H1 (cell line): ENCODE measurements at regions not wholly inside any gene's neighbourhood (a gene's known extent, or its start where the extent isn't known, plus 50 kb on each side); places are given as distances from the start of the nearest gene placed in this dataset.

ENCODE experiments used
- CTCF ChIA-PET: fragments of 300-600 bp; sonication (Branson Sonifier 250); formaldehyde crosslinking; loops from one replicate; lab custom pipeline; 2021; ENCODE audit not compliant: partially characterized antibody; lab: Charles Lee
- POLR2A ChIA-PET: fragments of 300-600 bp; sonication (Branson Sonifier 250); formaldehyde crosslinking; loops from one replicate; lab custom pipeline; 2021; ENCODE audit warnings: inconsistent platforms; ENCODE audit not compliant: partially characterized antibody; lab: Charles Lee
- DNase-seq, 2 experiments: peaks; one replicate each; pipeline versions ENCODE4 v3.0.0 to v3.0.0-alpha.2; 2010 to 2022; ENCODE audit warnings: low spot score in 2 of 2, low read depth in 1 of 2, mixed read lengths in 1 of 2
- FAIRE-seq: peaks from 2 replicates; lab custom pipeline; 2011; peaks lifted over from hg19 to GRCh38; lab: Jason Lieb, UNC
- H2AFZ ChIP-seq: 2 replicates; pipeline ENCODE4 v1.8.1; 2012; ENCODE audit warnings: low read length, inconsistent platforms
- H2AK5ac ChIP-seq: 2 replicates; pipeline ENCODE4 v1.6.1; 2013; ENCODE audit warnings: low read depth, low read length
- H2BK120ac ChIP-seq: replicated peaks from 2 replicates; pipeline ENCODE3; 2013; ENCODE audit warnings: low read depth, low read length, inconsistent platforms
- H2BK12ac ChIP-seq: 2 replicates; pipeline ENCODE4 v1.6.1; 2013; ENCODE audit warnings: low read depth, low read length
- H2BK15ac ChIP-seq: 2 replicates; pipeline ENCODE4 v1.6.1; 2013; ENCODE audit warnings: low read length
- H2BK20ac ChIP-seq: 2 replicates; pipeline ENCODE4 v1.6.1; 2013; ENCODE audit warnings: low read length
- H2BK5ac ChIP-seq: 2 replicates; pipeline ENCODE4 v1.6.1; 2013; ENCODE audit warnings: low read depth, low read length
- H3K14ac ChIP-seq: 2 replicates; pipeline ENCODE4 v1.6.1; 2013; ENCODE audit warnings: inconsistent platforms; ENCODE audit not compliant: insufficient read length
- H3K18ac ChIP-seq: 2 replicates; pipeline ENCODE4 v1.6.1; 2013; ENCODE audit warnings: low read length; ENCODE audit errors: extremely low read depth
- H3K23ac ChIP-seq: 2 replicates; pipeline ENCODE4 v1.6.1; 2013; ENCODE audit warnings: inconsistent platforms; ENCODE audit not compliant: insufficient read length
- H3K23me2 ChIP-seq: 2 replicates; pipeline ENCODE4 v1.6.1; 2013; ENCODE audit warnings: low read depth, low read length
- H3K27ac ChIP-seq: 2 replicates; pipeline ENCODE4 v1.6.1; 2011; ENCODE audit warnings: low read depth, low read length, inconsistent platforms
- H3K27me3 ChIP-seq, 4 experiments: replicated peaks in 1 of 4; 1 replicate in 1 of 4; 2 replicates in 3 of 4; pipeline versions ENCODE4 v1.6.1 to v1.8.1; 2011 to 2013; ENCODE audit warnings: low read length in 3 of 4, mild to moderate bottlenecking in 3 of 4, inconsistent platforms in 2 of 4, mixed read lengths in 2 of 4, moderate library complexity in 1 of 4; ENCODE audit not compliant: control insufficient read depth in 3 of 4, insufficient read depth in 3 of 4; ENCODE audit errors: extremely low read depth in 1 of 4
- H3K36me3 ChIP-seq, 4 experiments: 2 replicates each; pipeline versions ENCODE4 v1.6.1 to v1.8.1; 2011 to 2013; ENCODE audit warnings: mild to moderate bottlenecking in 4 of 4, low read length in 3 of 4, moderate library complexity in 2 of 4, control low read depth in 1 of 4, inconsistent platforms in 1 of 4; ENCODE audit not compliant: insufficient read depth in 4 of 4, control insufficient read depth in 2 of 4
- H3K4ac ChIP-seq: replicated peaks from 2 replicates; pipeline ENCODE3; 2013; ENCODE audit warnings: low read length, low read depth, mixed read lengths, inconsistent platforms; ENCODE audit not compliant: insufficient read length
- H3K4me1 ChIP-seq, 4 experiments: replicated peaks in 1 of 4; 1 replicate in 1 of 4; 2 replicates in 3 of 4; pipeline versions ENCODE4 v1.6.1 to v1.8.1; 2011 to 2013; ENCODE audit warnings: low read length in 3 of 4, inconsistent platforms in 2 of 4, mixed read lengths in 1 of 4; ENCODE audit not compliant: insufficient read depth in 4 of 4, control insufficient read depth in 3 of 4
- H3K4me2 ChIP-seq, 2 experiments: 2 replicates each; pipeline versions ENCODE4 v1.6.1 to v1.8.1; 2011 to 2013; ENCODE audit warnings: low read depth in 2 of 2, low read length in 2 of 2, control low read depth in 1 of 2, inconsistent platforms in 1 of 2, mild to moderate bottlenecking in 1 of 2; ENCODE audit not compliant: insufficient read depth in 1 of 2
- H3K4me3 ChIP-seq, 4 experiments: fragments of 200-600, 300-600 bp in 1 of 4; sonication (generic), shearing (Covaris generic), sonication (Bioruptor Twin) in 1 of 4; 2 replicates each; pipeline versions ENCODE4 v1.5.1 to v1.8.1; 2011 to 2016; ENCODE audit warnings: low read length in 4 of 4, low read depth in 3 of 4, control low read depth in 2 of 4, inconsistent platforms in 2 of 4, mild to moderate bottlenecking in 2 of 4, mixed read lengths in 1 of 4, moderate library complexity in 1 of 4; ENCODE audit not compliant: insufficient read depth in 2 of 4; ENCODE audit errors: extremely low read depth in 1 of 4
- H3K56ac ChIP-seq: replicated peaks from 2 replicates; pipeline ENCODE3; 2013; ENCODE audit warnings: low read depth, mild to moderate bottlenecking, mixed read lengths, low read length, inconsistent platforms; ENCODE audit not compliant: insufficient read length
- H3K79me1 ChIP-seq: 2 replicates; pipeline ENCODE4 v1.6.1; 2013; ENCODE audit warnings: low read depth, low read length, control low read depth
- H3K79me2 ChIP-seq, 2 experiments: 2 replicates each; pipeline versions ENCODE4 v1.6.1 to v1.8.1; 2012 to 2013; ENCODE audit warnings: low read length in 2 of 2, mild to moderate bottlenecking in 2 of 2, inconsistent platforms in 1 of 2; ENCODE audit not compliant: insufficient read depth in 2 of 2, control insufficient read depth in 1 of 2
- H3K9ac ChIP-seq, 4 experiments: replicated peaks in 1 of 4; 1 replicate in 1 of 4; 2 replicates in 3 of 4; pipeline versions ENCODE4 v1.6.1 to v1.8.1; 2011 to 2013; ENCODE audit warnings: low read depth in 3 of 4, low read length in 3 of 4, control low read depth in 2 of 4, mild to moderate bottlenecking in 2 of 4, moderate library complexity in 2 of 4, inconsistent platforms in 1 of 4; ENCODE audit errors: extremely low read depth in 1 of 4
- H3K9me3 ChIP-seq, 2 experiments: 2 replicates each; pipeline versions ENCODE4 v1.6.1 to v1.8.1; 2012 to 2013; ENCODE audit warnings: mild to moderate bottlenecking in 2 of 2, moderate library complexity in 2 of 2, control low read depth in 1 of 2, inconsistent platforms in 1 of 2, low read depth in 1 of 2, low read length in 1 of 2, mixed read lengths in 1 of 2; ENCODE audit not compliant: insufficient read depth in 2 of 2
- H4K20me1 ChIP-seq, 2 experiments: replicated peaks in 1 of 2; 2 replicates each; pipeline versions ENCODE3 to v1.8.1; 2011 to 2013; ENCODE audit warnings: inconsistent platforms in 2 of 2, low read length in 2 of 2, mild to moderate bottlenecking in 1 of 2; ENCODE audit not compliant: insufficient read depth in 2 of 2, control insufficient read depth in 1 of 2
- H4K5ac ChIP-seq: 2 replicates; pipeline ENCODE4 v1.6.1; 2013; ENCODE audit warnings: low read length, low read depth, mixed read lengths, inconsistent platforms; ENCODE audit not compliant: insufficient read length
- H4K8ac ChIP-seq: 2 replicates; pipeline ENCODE4 v1.8.0; 2013; ENCODE audit warnings: mild to moderate bottlenecking, moderate library complexity, low read length, inconsistent platforms; ENCODE audit not compliant: insufficient read depth; ENCODE audit errors: extremely low read depth
- H4K91ac ChIP-seq: replicated peaks from 2 replicates; pipeline ENCODE3; 2013; ENCODE audit warnings: low read length, mixed read lengths, inconsistent platforms; ENCODE audit not compliant: insufficient read length
- ATF2 ChIP-seq: IDR thresholded peaks from 2 replicates; pipeline ENCODE4 v1.6.1; 2012; ENCODE audit warnings: low read length, inconsistent platforms
- BRCA1 ChIP-seq: IDR thresholded peaks from 2 replicates; pipeline ENCODE4 v1.6.1; 2012; ENCODE audit warnings: low read depth, low read length, improper control_type of control experiment
- CBX8 ChIP-seq: fragments of 300-800, 300-1000 bp; sonication (generic); IDR thresholded peaks from 2 replicates; pipeline ENCODE4 v1.7.1; 2016; ENCODE audit warnings: low read depth, low read length, borderline replicate concordance
- GABPA ChIP-seq: IDR thresholded peaks from 2 replicates; pipeline ENCODE4 v1.6.1; 2011; ENCODE audit warnings: mild to moderate bottlenecking, low read length, moderate library complexity, borderline replicate concordance; ENCODE audit not compliant: insufficient read depth
- KDM1A ChIP-seq: fragments of 200-600, 300-600 bp; sonication (generic); IDR thresholded peaks from 2 replicates; pipeline ENCODE4 v1.7.1; 2016; ENCODE audit warnings: mild to moderate bottlenecking, low read length, borderline replicate concordance
- KDM4A ChIP-seq: IDR thresholded peaks from one replicate; pipeline ENCODE4 v1.7.1; 2012; ENCODE audit warnings: low read depth, mild to moderate bottlenecking, moderate library complexity, low read length, inconsistent platforms; ENCODE audit not compliant: severe bottlenecking
- NRF1 ChIP-seq: IDR thresholded peaks from 2 replicates; pipeline ENCODE4 v1.6.1; 2011; ENCODE audit warnings: mild to moderate bottlenecking, low read depth, low read length, improper control_type of control experiment
- POLR2A ChIP-seq, 2 experiments: IDR thresholded peaks; 1 replicate in 1 of 2; 2 replicates in 1 of 2; pipeline ENCODE4 v1.6.1; 2011; ENCODE audit warnings: low read depth in 2 of 2, low read length in 2 of 2, mild to moderate bottlenecking in 2 of 2; ENCODE audit errors: control extremely low read depth in 1 of 2
- RXRA ChIP-seq: IDR thresholded peaks from 2 replicates; pipeline ENCODE4 v1.6.1; 2011; ENCODE audit warnings: low read depth, mild to moderate bottlenecking, low read length, moderate library complexity; ENCODE audit not compliant: insufficient read depth
- SIRT6 ChIP-seq: IDR thresholded peaks from one replicate; pipeline ENCODE4 v1.7.1; 2012; ENCODE audit warnings: low read length, inconsistent platforms
- TCF12 ChIP-seq: IDR thresholded peaks from 2 replicates; pipeline ENCODE4 v1.6.1; 2011; ENCODE audit warnings: low read depth, mild to moderate bottlenecking, low read length
- WGBS, 2 experiments: shearing (Covaris generic) in 1 of 2; methylation state at CpG; one replicate each; pipeline versions ENCODE4 v1.1.6 to v1.1.7; 2013 to 2015; ENCODE audit warnings: low lambda C conversion rate in 2 of 2, mixed read lengths in 2 of 2, inconsistent platforms in 1 of 2, low coverage in 1 of 2, missing lambda C conversion rate in 1 of 2; ENCODE audit not compliant: insufficient replicate concordance in 2 of 2, insufficient coverage in 1 of 2, insufficient read length in 1 of 2; ENCODE audit errors: extremely low coverage in 1 of 2, missing lambda C conversion rate in 1 of 2; 5-methylcytosine and 5-hydroxymethylcytosine counted together
- TF ChIP-seq, protein P1 (sequence below): IDR thresholded peaks from 2 replicates; pipeline ENCODE4 v1.6.1; 2012; ENCODE audit warnings: inconsistent platforms

GRCh38 chr10:78934994-78935602, 133.7 kb upstream of the ZMIZ1 start:
- Histone ChIP-seq H3K4ac (no peak overlapping the region), H4K91ac (no peak overlapping the region), H2BK120ac (no peak overlapping the region), H3K18ac (no peak overlapping the region), H3K4me3 (no peak overlapping the region), H3K23ac (no peak overlapping the region), H2AFZ (no peak overlapping the region), H2BK12ac (no peak overlapping the region), H4K8ac (no peak overlapping the region), H3K14ac (no peak overlapping the region), H3K36me3 (no peaks in the 10 kb centered on the region), H3K23me2 (no peaks in the 10 kb centered on the region), H3K4me1 (peaks cover 2 to 15% (median 7%) of the 10 kb centered on the region in 4 experiments; a peak in 5 of 7 replicates), H2BK20ac (no peak overlapping the region), H2AK5ac (no peak overlapping the region), H2BK15ac (no peak overlapping the region), H3K79me2 (no peaks in the 10 kb centered on the region), H2BK5ac (no peak overlapping the region), H3K27me3 (peaks cover 0 to 3% (median 0%) of the 10 kb centered on the region in 4 experiments; a peak in 4 of 7 replicates), H4K20me1 (no peaks in the 10 kb centered on the region), H3K9ac (no peak overlapping the region), H3K9me3 (no peaks in the 10 kb centered on the region), H3K56ac (no peak overlapping the region), H3K79me1 (no peaks in the 10 kb centered on the region), H4K5ac (no peak overlapping the region), H3K4me2 (no peak overlapping the region), H3K27ac (no peak overlapping the region)
- no peak for DNase-seq
- 89% methylated on average over 4 of the region's 4 CpGs; no CpG with 5 or more reads in 1 of the 2 experiments for WGBS, 2 experiments
- FAIRE-seq: no peak
- ChIA-PET CTCF (interaction anchor here (1.1 to 2.4 kb wide), 2 partner anchors 28 to 82 kb away, joined by 4 to 8 read pairs; no protein-coding TSS in a partner anchor), POLR2A (interaction anchor here (0.5 kb wide), 1 partner anchor 94 kb away, joined by 3 read pairs; no protein-coding TSS in a partner anchor)
- TF ChIP-seq POLR2A (IDR thresholded peaks at IDR 0.05; ENCODE audit: control extremely low read depth in 1 of 2, low read depth in 2 of 2, low read length in 2 of 2) (no peak), BRCA1 (no peak), ATF2 (no peak), NRF1 (no peak), KDM1A (no peak), KDM4A (no peak), RXRA (no peak), SIRT6 (no peak), TCF12 (no peak), CBX8 (no peak), GABPA (no peak)
- TF ChIP-seq, protein P1, sequence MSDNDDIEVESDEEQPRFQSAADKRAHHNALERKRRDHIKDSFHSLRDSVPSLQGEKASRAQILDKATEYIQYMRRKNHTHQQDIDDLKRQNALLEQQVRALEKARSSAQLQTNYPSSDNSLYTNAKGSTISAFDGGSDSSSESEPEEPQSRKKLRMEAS: no peak
